ENCODE measurements at regions not wholly inside any gene's neighbourhood (a gene's known extent, or its start where the extent isn't known, plus 50 kb on each side); places are given as distances from the start of the nearest gene placed in this dataset.

GRCh38 chr3:187958432-187959003 is 195.4 kb upstream of the LPP start:
- DNase-seq, result no peak
- H3K36me3 ChIP-seq (ENCODE audit: control insufficient read depth in 4 of 4, insufficient read depth in 4 of 4, low read length in 4 of 4), result no peaks in the 10 kb centered on the region
- WGBS, 2 donors, result 24 to 48% methylated on average over 12 of the region's 12 CpGs

DNA sequence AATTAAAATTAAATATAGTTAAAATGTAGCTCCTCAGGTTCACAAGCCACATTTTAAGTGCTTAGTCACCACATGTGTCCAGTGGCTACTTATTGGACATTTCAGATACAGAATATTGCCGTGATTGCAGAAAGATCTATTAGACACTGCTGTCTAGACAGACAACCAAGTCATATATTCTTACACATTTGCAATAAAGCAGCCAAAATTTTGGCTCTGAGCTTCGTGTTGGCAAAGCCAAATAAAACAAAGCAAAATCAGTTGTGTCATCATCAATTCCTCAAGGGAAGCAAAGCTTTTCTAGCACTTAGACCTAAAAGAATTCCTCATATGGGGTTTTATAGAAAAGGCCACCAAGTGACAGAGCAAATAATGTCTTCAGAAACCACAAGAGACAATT is 193.1 kb upstream of the LPP start:
- WGBS, 2 donors, result 65 to 80% methylated on average over 2 of the region's 2 CpGs
- H3K4me3 ChIP-seq, result no peak overlapping the region
- H3K27me3 ChIP-seq (ENCODE audit: control insufficient read depth in 3 of 3, insufficient read depth in 3 of 3, low read length in 2 of 3), result no peaks in the 10 kb centered on the region
- ATAC-seq (ENCODE audit: insufficient read depth, low FRiP score), result no peak
- DNase-seq, result peak in 1 of 3 donors; percentile 5
- peaks cover 0 to 28% (median 9%) of the 10 kb centered on the region in 5 donors for H3K4me1 ChIP-seq (ENCODE audit: control insufficient read depth in 5 of 5, insufficient read depth in 5 of 5, low read length in 5 of 5)
- no peak overlapping the region for H3K9ac ChIP-seq (ENCODE audit: insufficient read depth in 1 of 2, low read length in 2 of 2)
- TF ChIP-seq, protein P1, sequence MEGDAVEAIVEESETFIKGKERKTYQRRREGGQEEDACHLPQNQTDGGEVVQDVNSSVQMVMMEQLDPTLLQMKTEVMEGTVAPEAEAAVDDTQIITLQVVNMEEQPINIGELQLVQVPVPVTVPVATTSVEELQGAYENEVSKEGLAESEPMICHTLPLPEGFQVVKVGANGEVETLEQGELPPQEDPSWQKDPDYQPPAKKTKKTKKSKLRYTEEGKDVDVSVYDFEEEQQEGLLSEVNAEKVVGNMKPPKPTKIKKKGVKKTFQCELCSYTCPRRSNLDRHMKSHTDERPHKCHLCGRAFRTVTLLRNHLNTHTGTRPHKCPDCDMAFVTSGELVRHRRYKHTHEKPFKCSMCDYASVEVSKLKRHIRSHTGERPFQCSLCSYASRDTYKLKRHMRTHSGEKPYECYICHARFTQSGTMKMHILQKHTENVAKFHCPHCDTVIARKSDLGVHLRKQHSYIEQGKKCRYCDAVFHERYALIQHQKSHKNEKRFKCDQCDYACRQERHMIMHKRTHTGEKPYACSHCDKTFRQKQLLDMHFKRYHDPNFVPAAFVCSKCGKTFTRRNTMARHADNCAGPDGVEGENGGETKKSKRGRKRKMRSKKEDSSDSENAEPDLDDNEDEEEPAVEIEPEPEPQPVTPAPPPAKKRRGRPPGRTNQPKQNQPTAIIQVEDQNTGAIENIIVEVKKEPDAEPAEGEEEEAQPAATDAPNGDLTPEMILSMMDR (IDR thresholded peaks at IDR 0.05; ENCODE audit: control extremely low read depth, extremely low read depth), result no peak
- H3K9me3 ChIP-seq (ENCODE audit: control insufficient read depth in 4 of 4, insufficient read depth in 3 of 4, low read length in 3 of 4), result no peaks in the 10 kb centered on the region
- H3K36me3 ChIP-seq (ENCODE audit: control insufficient read depth in 4 of 4, insufficient read depth in 4 of 4, low read length in 4 of 4), result no peaks in the 10 kb centered on the region
- H3K27ac ChIP-seq (ENCODE audit: low read depth in 1 of 2, low read length in 1 of 2), result no peak overlapping the region

More at GRCh38 chr3:187958432-187959003, 195.4 kb upstream of the LPP start:
- Histone ChIP-seq H3K27me3 (ENCODE audit: control insufficient read depth in 3 of 3, insufficient read depth in 3 of 3, low read length in 2 of 3) (no peaks in the 10 kb centered on the region), H3K4me3 (no peak overlapping the region), H3K9me3 (ENCODE audit: control insufficient read depth in 4 of 4, insufficient read depth in 3 of 4, low read length in 3 of 4) (no peaks in the 10 kb centered on the region), H3K4me1 (ENCODE audit: control insufficient read depth in 5 of 5, insufficient read depth in 5 of 5, low read length in 5 of 5) (peaks cover 0 to 32% (median 7%) of the 10 kb centered on the region in 5 donors), H3K27ac (ENCODE audit: low read depth in 1 of 2, low read length in 1 of 2) (no peak overlapping the region), H3K9ac (ENCODE audit: insufficient read depth in 1 of 2, low read length in 2 of 2) (no peak overlapping the region)
- TF ChIP-seq, protein P1 (IDR thresholded peaks at IDR 0.05; ENCODE audit: control extremely low read depth, extremely low read depth), result no peak
- ATAC-seq (ENCODE audit: insufficient read depth, low FRiP score), result no peak

GRCh38 chr3:187961366-187961765 is 192.6 kb upstream of the LPP start:
- no peak for ATAC-seq (ENCODE audit: insufficient read depth, low FRiP score)
- DNase-seq, result no peak
- WGBS, 2 donors, result 80 to 91% methylated on average over 2 of the region's 2 CpGs
- no peaks in the 10 kb centered on the region for H3K27me3 ChIP-seq (ENCODE audit: control insufficient read depth in 3 of 3, insufficient read depth in 3 of 3, low read length in 2 of 3)
- no peaks in the 10 kb centered on the region for H3K36me3 ChIP-seq (ENCODE audit: control insufficient read depth in 4 of 4, insufficient read depth in 4 of 4, low read length in 4 of 4)
- no peak overlapping the region for H3K9ac ChIP-seq (ENCODE audit: insufficient read depth in 1 of 2, low read length in 2 of 2)
- H3K4me3 ChIP-seq, result no peak overlapping the region
- peaks cover 0 to 30% (median 9%) of the 10 kb centered on the region in 5 donors for H3K4me1 ChIP-seq (ENCODE audit: control insufficient read depth in 5 of 5, insufficient read depth in 5 of 5, low read length in 5 of 5)
- H3K27ac ChIP-seq (ENCODE audit: low read depth in 1 of 2, low read length in 1 of 2), result no peak overlapping the region
- H3K9me3 ChIP-seq (ENCODE audit: control insufficient read depth in 4 of 4, insufficient read depth in 3 of 4, low read length in 3 of 4), result no peaks in the 10 kb centered on the region
- TF ChIP-seq, protein P1 (IDR thresholded peaks at IDR 0.05; ENCODE audit: control extremely low read depth, extremely low read depth), result no peak

All from lung (tissue), 11 donors.